ENCODE measurements at regions not wholly inside any gene's neighbourhood (a gene's known extent, or its start where the extent isn't known, plus 50 kb on each side); places are given as distances from the start of the nearest gene placed in this dataset.
A peak's percentile ranks its signal among the peaks of the same experiment; 100 is the strongest.

GRCh38 chr5:21238786-21239185, 1250.8 kb upstream of the CDH18 start:
- Histone ChIP-seq H3K36me3 (ENCODE audit: control insufficient read depth, insufficient read depth, low read length) (no peaks in the 10 kb centered on the region), H3K4me2 (ENCODE audit: low read length) (no peak overlapping the region), H2BK120ac (ENCODE audit: low read depth, low read length) (no peak overlapping the region), H3K27ac (ENCODE audit: low read depth, low read length) (no peak overlapping the region), H3K4me1 (ENCODE audit: control insufficient read depth, low read depth, low read length) (no peaks in the 10 kb centered on the region), H4K8ac (ENCODE audit: low read depth, low read length) (no peak overlapping the region), H3K79me1 (ENCODE audit: low read length) (no peaks in the 10 kb centered on the region), H3K18ac (ENCODE audit: low read length) (no peak overlapping the region), H3K23ac (ENCODE audit: low read length) (no peak overlapping the region), H3K79me2 (ENCODE audit: control insufficient read depth, insufficient read depth, low read length) (no peaks in the 10 kb centered on the region), H3K9ac (ENCODE audit: low read length) (no peak overlapping the region), H3K27me3 (ENCODE audit: insufficient read depth, low read length, poor library complexity) (no peaks in the 10 kb centered on the region), H3K4ac (ENCODE audit: low read depth, low read length) (no peak overlapping the region), H3K4me3 (ENCODE audit: low read length) (no peak overlapping the region), H2BK15ac (replicated peaks; ENCODE audit: low read depth) (no peak overlapping the region), H2BK5ac (ENCODE audit: low read length) (no peak overlapping the region), H3K56ac (ENCODE audit: low read length) (no peak overlapping the region), H2AK5ac (ENCODE audit: low read length) (no peak overlapping the region), H4K5ac (ENCODE audit: low read length) (no peak overlapping the region)
- no CpG with 5 or more reads among the region's 4 CpGs for WGBS (ENCODE audit: extremely low coverage, insufficient coverage, low lambda C conversion rate)
- no peak for DNase-seq

- no peak overlapping the region for H3K27ac ChIP-seq (ENCODE audit: low read depth, low read length)
- WGBS (ENCODE audit: extremely low coverage, insufficient coverage, low lambda C conversion rate) = no CpG with 5 or more reads among the region's 1 CpG
- no peak overlapping the region for H3K56ac ChIP-seq (ENCODE audit: low read length)
- H3K79me2 ChIP-seq (ENCODE audit: control insufficient read depth, insufficient read depth, low read length) = no peaks in the 10 kb centered on the region
- H3K18ac ChIP-seq (ENCODE audit: low read length) = no peak overlapping the region
- H3K36me3 ChIP-seq (ENCODE audit: control insufficient read depth, insufficient read depth, low read length) = no peaks in the 10 kb centered on the region
- H3K9ac ChIP-seq (ENCODE audit: low read length) = no peak overlapping the region
- no peak for DNase-seq
- no peak overlapping the region for H2BK5ac ChIP-seq (ENCODE audit: low read length)
- H4K5ac ChIP-seq (ENCODE audit: low read length) = no peak overlapping the region
- H2BK15ac ChIP-seq (replicated peaks; ENCODE audit: low read depth) = no peak overlapping the region
- no peaks in the 10 kb centered on the region for H3K79me1 ChIP-seq (ENCODE audit: low read length)
- H3K4me1 ChIP-seq (ENCODE audit: control insufficient read depth, low read depth, low read length) = no peaks in the 10 kb centered on the region
- no peak overlapping the region for H4K8ac ChIP-seq (ENCODE audit: low read depth, low read length)
- no peak overlapping the region for H3K4me2 ChIP-seq (ENCODE audit: low read length)
- no peak overlapping the region for H2AK5ac ChIP-seq (ENCODE audit: low read length)
- no peak overlapping the region for H2BK120ac ChIP-seq (ENCODE audit: low read depth, low read length)
- no peak overlapping the region for H3K4me3 ChIP-seq (ENCODE audit: low read length)
- no peak overlapping the region for H3K4ac ChIP-seq (ENCODE audit: low read depth, low read length)
- H3K23ac ChIP-seq (ENCODE audit: low read length) = no peak overlapping the region
- no peaks in the 10 kb centered on the region for H3K27me3 ChIP-seq (ENCODE audit: insufficient read depth, low read length, poor library complexity)
Measured at GRCh38 chr5:21237461-21237860, 1249.5 kb upstream of the CDH18 start.

- Histone ChIP-seq H3K27ac (ENCODE audit: low read depth, low read length) (no peak overlapping the region), H2AK5ac (ENCODE audit: low read length) (no peak overlapping the region), H3K4ac (ENCODE audit: low read depth, low read length) (no peak overlapping the region), H3K4me1 (ENCODE audit: control insufficient read depth, low read depth, low read length) (no peaks in the 10 kb centered on the region), H2BK5ac (ENCODE audit: low read length) (no peak overlapping the region), H3K4me3 (ENCODE audit: low read length) (no peak overlapping the region), H3K56ac (ENCODE audit: low read length) (no peak overlapping the region), H4K5ac (ENCODE audit: low read length) (no peak overlapping the region), H3K23ac (ENCODE audit: low read length) (no peak overlapping the region), H2BK120ac (ENCODE audit: low read depth, low read length) (no peak overlapping the region), H3K9ac (ENCODE audit: low read length) (no peak overlapping the region), H3K79me2 (ENCODE audit: control insufficient read depth, insufficient read depth, low read length) (no peaks in the 10 kb centered on the region), H4K8ac (ENCODE audit: low read depth, low read length) (no peak overlapping the region), H3K36me3 (ENCODE audit: control insufficient read depth, insufficient read depth, low read length) (no peaks in the 10 kb centered on the region), H3K4me2 (ENCODE audit: low read length) (no peak overlapping the region), H3K79me1 (ENCODE audit: low read length) (no peaks in the 10 kb centered on the region), H3K27me3 (ENCODE audit: insufficient read depth, low read length, poor library complexity) (no peaks in the 10 kb centered on the region), H3K18ac (ENCODE audit: low read length) (no peak overlapping the region), H2BK15ac (replicated peaks; ENCODE audit: low read depth) (no peak overlapping the region)
- DNase-seq = no peak
- no CpG with 5 or more reads among the region's 2 CpGs for WGBS (ENCODE audit: extremely low coverage, insufficient coverage, low lambda C conversion rate)
Measured at GRCh38 chr5:21236971-21237427, 1249.0 kb upstream of the CDH18 start.

- H3K23ac ChIP-seq (ENCODE audit: low read length) = no peak overlapping the region
- DNase-seq = no peak
- no peak overlapping the region for H3K4me2 ChIP-seq (ENCODE audit: low read length)
- no peak overlapping the region for H4K5ac ChIP-seq (ENCODE audit: low read length)
- no peak overlapping the region for H2BK5ac ChIP-seq (ENCODE audit: low read length)
- no peak overlapping the region for H2BK15ac ChIP-seq (replicated peaks; ENCODE audit: low read depth)
- no peak overlapping the region for H3K56ac ChIP-seq (ENCODE audit: low read length)
- H3K4me1 ChIP-seq (ENCODE audit: control insufficient read depth, low read depth, low read length) = no peaks in the 10 kb centered on the region
- H3K4me3 ChIP-seq (ENCODE audit: low read length) = no peak overlapping the region
- no peak overlapping the region for H4K8ac ChIP-seq (ENCODE audit: low read depth, low read length)
- no peak overlapping the region for H2BK120ac ChIP-seq (ENCODE audit: low read depth, low read length)
- H3K36me3 ChIP-seq (ENCODE audit: control insufficient read depth, insufficient read depth, low read length) = no peaks in the 10 kb centered on the region
- no peak overlapping the region for H3K4ac ChIP-seq (ENCODE audit: low read depth, low read length)
- no peak overlapping the region for H3K9ac ChIP-seq (ENCODE audit: low read length)
- H3K79me1 ChIP-seq (ENCODE audit: low read length) = no peaks in the 10 kb centered on the region
- no peak overlapping the region for H3K18ac ChIP-seq (ENCODE audit: low read length)
- H3K79me2 ChIP-seq (ENCODE audit: control insufficient read depth, insufficient read depth, low read length) = no peaks in the 10 kb centered on the region
- no peak overlapping the region for H3K27ac ChIP-seq (ENCODE audit: low read depth, low read length)
- H3K27me3 ChIP-seq (ENCODE audit: insufficient read depth, low read length, poor library complexity) = no peaks in the 10 kb centered on the region
- 100% methylated on average over 1 of the region's 1 CpG for WGBS (ENCODE audit: extremely low coverage, insufficient coverage, low lambda C conversion rate)
- H2AK5ac ChIP-seq (ENCODE audit: low read length) = no peak overlapping the region
Measured at GRCh38 chr5:21236104-21236503, 1248.1 kb upstream of the CDH18 start.

- no peak overlapping the region for H2BK15ac ChIP-seq (replicated peaks; ENCODE audit: low read depth)
- no peak overlapping the region for H3K56ac ChIP-seq (ENCODE audit: low read length)
- H4K8ac ChIP-seq (ENCODE audit: low read depth, low read length) = no peak overlapping the region
- no CpG with 5 or more reads among the region's 16 CpGs for WGBS (ENCODE audit: extremely low coverage, insufficient coverage, low lambda C conversion rate)
- H3K27me3 ChIP-seq (ENCODE audit: insufficient read depth, low read length, poor library complexity) = no peaks in the 10 kb centered on the region
- no peaks in the 10 kb centered on the region for H3K79me1 ChIP-seq (ENCODE audit: low read length)
- no peak overlapping the region for H3K4me2 ChIP-seq (ENCODE audit: low read length)
- H2AK5ac ChIP-seq (ENCODE audit: low read length) = no peak overlapping the region
- DNase-seq = peak; percentile 54
- no peaks in the 10 kb centered on the region for H3K36me3 ChIP-seq (ENCODE audit: control insufficient read depth, insufficient read depth, low read length)
- H3K4me3 ChIP-seq (ENCODE audit: low read length) = no peak overlapping the region
- H2BK120ac ChIP-seq (ENCODE audit: low read depth, low read length) = no peak overlapping the region
- peak overlapping the region; percentile 18 for H3K18ac ChIP-seq (ENCODE audit: low read length)
- no peak overlapping the region for H2BK5ac ChIP-seq (ENCODE audit: low read length)
- H3K4me1 ChIP-seq (ENCODE audit: control insufficient read depth, low read depth, low read length) = no peaks in the 10 kb centered on the region
- H3K23ac ChIP-seq (ENCODE audit: low read length) = no peak overlapping the region
- H3K4ac ChIP-seq (ENCODE audit: low read depth, low read length) = no peak overlapping the region
- H3K79me2 ChIP-seq (ENCODE audit: control insufficient read depth, insufficient read depth, low read length) = no peaks in the 10 kb centered on the region
- H3K9ac ChIP-seq (ENCODE audit: low read length) = no peak overlapping the region
- H4K5ac ChIP-seq (ENCODE audit: low read length) = no peak overlapping the region
- H3K27ac ChIP-seq (ENCODE audit: low read depth, low read length) = no peak overlapping the region
Measured at GRCh38 chr5:21225223-21226064, 1237.4 kb upstream of the CDH18 start.

GRCh38 chr5:21221616-21222015, 1233.6 kb upstream of the CDH18 start:
- Histone ChIP-seq H3K23ac (ENCODE audit: low read length) (no peak overlapping the region), H3K4ac (ENCODE audit: low read depth, low read length) (no peak overlapping the region), H3K27me3 (ENCODE audit: insufficient read depth, low read length, poor library complexity) (no peaks in the 10 kb centered on the region), H4K8ac (ENCODE audit: low read depth, low read length) (no peak overlapping the region), H3K4me3 (ENCODE audit: low read length) (no peak overlapping the region), H3K4me1 (ENCODE audit: control insufficient read depth, low read depth, low read length) (no peaks in the 10 kb centered on the region), H2BK120ac (ENCODE audit: low read depth, low read length) (no peak overlapping the region), H3K18ac (ENCODE audit: low read length) (no peak overlapping the region), H2AK5ac (ENCODE audit: low read length) (no peak overlapping the region), H2BK5ac (ENCODE audit: low read length) (no peak overlapping the region), H3K79me1 (ENCODE audit: low read length) (no peaks in the 10 kb centered on the region), H2BK15ac (replicated peaks; ENCODE audit: low read depth) (no peak overlapping the region), H3K27ac (ENCODE audit: low read depth, low read length) (no peak overlapping the region), H3K56ac (ENCODE audit: low read length) (no peak overlapping the region), H3K4me2 (ENCODE audit: low read length) (no peak overlapping the region), H3K79me2 (ENCODE audit: control insufficient read depth, insufficient read depth, low read length) (no peaks in the 10 kb centered on the region), H3K36me3 (ENCODE audit: control insufficient read depth, insufficient read depth, low read length) (no peaks in the 10 kb centered on the region), H3K9ac (ENCODE audit: low read length) (no peak overlapping the region), H4K5ac (ENCODE audit: low read length) (no peak overlapping the region)
- no CpG with 5 or more reads among the region's 1 CpG for WGBS (ENCODE audit: extremely low coverage, insufficient coverage, low lambda C conversion rate)
- no peak for DNase-seq

Measured in mesendoderm (in vitro differentiated cells).